ENCODE measurements at regions not wholly inside any gene's neighbourhood (a gene's known extent, or its start where the extent isn't known, plus 50 kb on each side); places are given as distances from the start of the nearest gene placed in this dataset.

- TF ChIP-seq CTCF (IDR thresholded peaks at IDR 0.05), result no peak
- no peak overlapping the region for H3K27ac ChIP-seq
- ATAC-seq (no peak), DNase-seq (no peak)
- H3K4me1 ChIP-seq, result no peaks in the 10 kb centered on the region
- H3K36me3 ChIP-seq, result no peaks in the 10 kb centered on the region
- H3K4me3 ChIP-seq, result no peak overlapping the region
- intact Hi-C loops (cut with DNase I), result no loop called here
- no peaks in the 10 kb centered on the region for H3K27me3 ChIP-seq
- peaks cover 5% of the 10 kb centered on the region for H3K9me3 ChIP-seq
These were observed 92.5 kb downstream of the MMUT start for GRCh38 chr6:49370518-49370917.

- no peak for ATAC-seq
- H3K4me1 ChIP-seq, result no peaks in the 10 kb centered on the region
- H3K4me3 ChIP-seq, result no peak overlapping the region
- no peak for TF ChIP-seq CTCF (IDR thresholded peaks at IDR 0.05)
- peaks cover 5% of the 10 kb centered on the region for H3K9me3 ChIP-seq
- intact Hi-C loops (cut with DNase I), result no loop called here
- H3K27me3 ChIP-seq, result no peaks in the 10 kb centered on the region
- H3K27ac ChIP-seq, result no peak overlapping the region
- H3K36me3 ChIP-seq, result no peaks in the 10 kb centered on the region
- DNase-seq, result no peak
These were observed 96.5 kb downstream of the MMUT start for GRCh38 chr6:49366539-49366938.

GRCh38 chr6:49348561-49348960 is 114.5 kb downstream of the MMUT start:
- intact Hi-C loops (cut with DNase I), result no loop called here
- H3K36me3 ChIP-seq, result no peaks in the 10 kb centered on the region
- ATAC-seq, result no peak
- no peak overlapping the region for H3K27ac ChIP-seq
- TF ChIP-seq CTCF (IDR thresholded peaks at IDR 0.05), result no peak
- H3K27me3 ChIP-seq, result no peaks in the 10 kb centered on the region
- H3K4me1 ChIP-seq, result no peaks in the 10 kb centered on the region
- no peaks in the 10 kb centered on the region for H3K9me3 ChIP-seq
- no peak overlapping the region for H3K4me3 ChIP-seq
- DNase-seq, result no peak

- H3K36me3 ChIP-seq, result no peaks in the 10 kb centered on the region
- no peak for ATAC-seq
- no peak overlapping the region for H3K27ac ChIP-seq
- no peaks in the 10 kb centered on the region for H3K4me1 ChIP-seq
- H3K4me3 ChIP-seq, result no peak overlapping the region
- H3K9me3 ChIP-seq, result no peaks in the 10 kb centered on the region
- TF ChIP-seq CTCF (IDR thresholded peaks at IDR 0.05), result no peak
- H3K27me3 ChIP-seq, result no peaks in the 10 kb centered on the region
- intact Hi-C loops (cut with DNase I), result no loop called here
- no peak for DNase-seq
These were observed 120.6 kb downstream of the MMUT start for GRCh38 chr6:49342410-49342809.

GRCh38 chr6:49341869-49342268 is 121.2 kb downstream of the MMUT start:
- no peaks in the 10 kb centered on the region for H3K27me3 ChIP-seq
- DNase-seq (no peak), ATAC-seq (no peak)
- no peak for TF ChIP-seq CTCF (IDR thresholded peaks at IDR 0.05)
- intact Hi-C loops (cut with DNase I), result no loop called here
- no peak overlapping the region for H3K27ac ChIP-seq
- H3K4me1 ChIP-seq, result no peaks in the 10 kb centered on the region
- H3K36me3 ChIP-seq, result no peaks in the 10 kb centered on the region
- no peak overlapping the region for H3K4me3 ChIP-seq
- H3K9me3 ChIP-seq, result no peaks in the 10 kb centered on the region

- no peak for TF ChIP-seq CTCF (IDR thresholded peaks at IDR 0.05)
- DNase-seq (no peak), ATAC-seq (no peak)
- no peak overlapping the region for H3K27ac ChIP-seq
- no peak overlapping the region for H3K4me3 ChIP-seq
- no peaks in the 10 kb centered on the region for H3K9me3 ChIP-seq
- no peaks in the 10 kb centered on the region for H3K36me3 ChIP-seq
- intact Hi-C loops (cut with DNase I), result no loop called here
- no peaks in the 10 kb centered on the region for H3K4me1 ChIP-seq
- H3K27me3 ChIP-seq, result no peaks in the 10 kb centered on the region
These were observed 124.0 kb downstream of the MMUT start for GRCh38 chr6:49339096-49339495.
